Motor neuron (in vitro differentiated cells): ENCODE measurements at regions not wholly inside any gene's neighbourhood (a gene's known extent, or its start where the extent isn't known, plus 50 kb on each side); places are given as distances from the start of the nearest gene placed in this dataset.

Experiments used
- ATAC-seq, 8 experiments: fragments of 200-7000 bp; cut with Tn5 transposase; replicated peaks in 6 of 8; 2 replicates each; pipeline ENCODE4 v1.8.0; 2021; ENCODE audit warnings: mild to moderate bottlenecking in 8 of 8, moderate library complexity in 8 of 8
- H3K27ac ChIP-seq, 2 donors: fragments of 250-450 bp; sonication (Bioruptor Pico); 2 replicates each; pipeline ENCODE4 v1.9.0; 2021; ENCODE audit warnings: antibody characterized with exemption in 2 of 2, mild to moderate bottlenecking in 2 of 2, moderate library complexity in 1 of 2
- H3K4me1 ChIP-seq, 2 donors: fragments of 250-450 bp; sonication (Bioruptor Pico); replicated peaks in 1 of 2; 2 replicates each; pipeline ENCODE4 v1.6.1; 2021; ENCODE audit warnings: antibody characterized with exemption in 2 of 2, mild to moderate bottlenecking in 2 of 2, moderate library complexity in 1 of 2
- H3K4me3 ChIP-seq, 5 donors: fragments of 250-450 bp; sonication (Bioruptor Pico); 2 replicates each; pipeline ENCODE4 v1.9.0; 2021; ENCODE audit warnings: antibody characterized with exemption in 5 of 5, mild to moderate bottlenecking in 5 of 5, moderate library complexity in 4 of 5
- WGBS, 10 experiments: fragments of 450-650 bp; shearing (Covaris generic); methylation state at CpG; one replicate each; pipeline ENCODE4 v1.0.0; 2022; 5-methylcytosine and 5-hydroxymethylcytosine counted together
- in situ Hi-C, 9 experiments: fragments of 400-800 bp; cut with MboI; loops; one replicate each; pipeline ENCODE4 v1.15.0; 2021; ENCODE audit warnings: low sequenced_read_pairs in 9 of 9, low pct_unique_long_range_greater_than_20kb in 2 of 9; ENCODE audit not compliant: unreplicated experiment in 9 of 9

GRCh38 chr17:77027271-77027889 lies 113.4 kb upstream of the SEC14L1 start:
- H3K4me1 ChIP-seq = no peaks in the 10 kb centered on the region
- in situ Hi-C loops = loop anchor here in 2 of 9 experiments (25.0 kb wide), 1 partner anchor 165 kb away; the partner anchor contains the start of gene MGAT5B (in 2 of the 2)
- H3K27ac ChIP-seq = no peak overlapping the region
- 60 to 100% (median 94%) methylated on average over 1 to 3 of the region's 3 CpGs; no CpG with 5 or more reads in 4 of the 10 experiments for WGBS, 10 experiments
- no peak for ATAC-seq
- H3K4me3 ChIP-seq = no peak overlapping the region

DNA sequence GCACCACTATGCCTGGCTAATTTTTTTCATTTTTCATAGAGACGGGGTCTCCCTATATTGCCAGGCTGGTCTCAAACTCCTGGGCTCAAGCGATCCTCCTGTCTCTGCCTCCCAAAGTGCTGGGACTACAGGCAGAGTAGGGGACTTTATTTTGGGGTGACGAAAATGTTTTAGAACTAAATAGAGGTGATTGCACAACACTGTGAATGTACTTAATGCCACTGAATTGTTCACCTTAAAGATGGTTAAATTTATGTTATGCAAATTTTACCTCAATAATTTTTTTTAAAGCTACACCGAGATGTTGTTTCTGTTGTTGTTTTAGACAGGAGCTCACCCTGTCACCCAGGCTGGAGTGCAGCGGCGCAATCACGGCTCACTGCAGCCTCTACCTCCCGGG lies 111.9 kb upstream of the SEC14L1 start:
- Histone ChIP-seq H3K4me1 (no peaks in the 10 kb centered on the region), H3K27ac (no peak overlapping the region), H3K4me3 (no peak overlapping the region)
- WGBS, 10 experiments = 57 to 100% (median 96%) methylated on average over 1 to 7 of the region's 8 CpGs; no CpG with 5 or more reads in 3 of the 10 experiments
- no peak for ATAC-seq
- in situ Hi-C loops = loop anchor here in 2 of 9 experiments (25.0 kb wide), 1 partner anchor 167 kb away; the partner anchor contains the start of gene MGAT5B (in 2 of the 2)

- peaks cover 32 to 34% of the 10 kb centered on the region in 2 donors for H3K4me1 ChIP-seq
- no peak for ATAC-seq
- H3K27ac ChIP-seq = no peak overlapping the region
- in situ Hi-C loops = loop anchor here in 2 of 9 experiments (25.0 kb wide), 1 partner anchor 171 kb away; the partner anchor contains the start of gene MGAT5B (in 2 of the 2)
- H3K4me3 ChIP-seq = no peak overlapping the region
- 0 to 100% (median 97%) methylated on average over 1 to 3 of the region's 4 CpGs; no CpG with 5 or more reads in 5 of the 10 experiments for WGBS, 10 experiments
These were observed 107.8 kb upstream of the SEC14L1 start for GRCh38 chr17:77032929-77033328.

- Histone ChIP-seq H3K27ac (no peak overlapping the region), H3K4me1 (peaks cover 37 to 38% of the 10 kb centered on the region in 2 donors)
These were observed 106.8 kb upstream of the SEC14L1 start for GRCh38 chr17:77033892-77034404.

GRCh38 chr17:77034677-77035424 lies 105.9 kb upstream of the SEC14L1 start:
- Histone ChIP-seq H3K27ac (no peak overlapping the region), H3K4me1 (peaks cover 43 to 46% of the 10 kb centered on the region in 2 donors), H3K4me3 (no peak overlapping the region)
- WGBS, 10 experiments = 13 to 85% (median 64%) methylated on average over 1 to 7 of the region's 16 CpGs; no CpG with 5 or more reads in 2 of the 10 experiments
- in situ Hi-C loops = loop anchor here in 2 of 9 experiments (25.0 kb wide), 1 partner anchor 173 kb away; the partner anchor contains the start of gene MGAT5B (in 2 of the 2)
- peak in 1 of 8 experiments; percentile 2 for ATAC-seq

More at GRCh38 chr17:77033892-77034404, 106.8 kb upstream of the SEC14L1 start:
- in situ Hi-C loops = loop anchor here in 2 of 9 experiments (25.0 kb wide), 1 partner anchor 172 kb away; the partner anchor contains the start of gene MGAT5B (in 2 of the 2)
- no peak overlapping the region for H3K4me3 ChIP-seq
- 15 to 100% (median 75%) methylated on average over 2 to 10 of the region's 13 CpGs; no CpG with 5 or more reads in 2 of the 10 experiments for WGBS, 10 experiments
- no peak for ATAC-seq

GRCh38 chr17:77035526-77035925 lies 105.2 kb upstream of the SEC14L1 start:
- Histone ChIP-seq H3K27ac (no peak overlapping the region), H3K4me1 (peaks cover 43 to 46% of the 10 kb centered on the region in 2 donors), H3K4me3 (no peak overlapping the region)
- in situ Hi-C loops = loop anchor here in 2 of 9 experiments (25.0 kb wide), 1 partner anchor 173 kb away; the partner anchor contains the start of gene MGAT5B (in 2 of the 2)
- WGBS, 10 experiments = 51 to 100% methylated on average over 1 to 3 of the region's 6 CpGs; no CpG with 5 or more reads in 8 of the 10 experiments
- no peak for ATAC-seq

GRCh38 chr17:77036136-77036840 lies 104.5 kb upstream of the SEC14L1 start:
- Histone ChIP-seq H3K4me3 (no peak overlapping the region), H3K27ac (peak overlapping the region; percentile 37 to 45), H3K4me1 (peaks cover 43 to 46% of the 10 kb centered on the region in 2 donors)
- in situ Hi-C loops = loop anchor here in 2 of 9 experiments (25.0 kb wide), 1 partner anchor 174 kb away; the partner anchor contains the start of gene MGAT5B (in 2 of the 2)
- ATAC-seq = no peak
- WGBS, 10 experiments = 20 to 100% (median 80%) methylated on average over 1 to 8 of the region's 16 CpGs; no CpG with 5 or more reads in 2 of the 10 experiments

GRCh38 chr17:77036841-77037381 lies 103.9 kb upstream of the SEC14L1 start:
- 0 to 87% (median 52%) methylated on average over 1 to 12 of the region's 23 CpGs; no CpG with 5 or more reads in 1 of the 10 experiments for WGBS, 10 experiments
- Histone ChIP-seq H3K4me1 (peaks cover 43 to 46% of the 10 kb centered on the region in 2 donors), H3K27ac (peak overlapping the region; percentile 37 to 45), H3K4me3 (no peak overlapping the region)
- ATAC-seq = peak in 5 of 8 experiments; percentile 78 to 85 (median 83)
- in situ Hi-C loops = loop anchor here in 2 of 9 experiments (25.0 kb wide), 1 partner anchor 175 kb away; the partner anchor contains the start of gene MGAT5B (in 2 of the 2)

- ATAC-seq = no peak
These were observed 102.8 kb upstream of the SEC14L1 start for GRCh38 chr17:77037943-77038342.

DNA sequence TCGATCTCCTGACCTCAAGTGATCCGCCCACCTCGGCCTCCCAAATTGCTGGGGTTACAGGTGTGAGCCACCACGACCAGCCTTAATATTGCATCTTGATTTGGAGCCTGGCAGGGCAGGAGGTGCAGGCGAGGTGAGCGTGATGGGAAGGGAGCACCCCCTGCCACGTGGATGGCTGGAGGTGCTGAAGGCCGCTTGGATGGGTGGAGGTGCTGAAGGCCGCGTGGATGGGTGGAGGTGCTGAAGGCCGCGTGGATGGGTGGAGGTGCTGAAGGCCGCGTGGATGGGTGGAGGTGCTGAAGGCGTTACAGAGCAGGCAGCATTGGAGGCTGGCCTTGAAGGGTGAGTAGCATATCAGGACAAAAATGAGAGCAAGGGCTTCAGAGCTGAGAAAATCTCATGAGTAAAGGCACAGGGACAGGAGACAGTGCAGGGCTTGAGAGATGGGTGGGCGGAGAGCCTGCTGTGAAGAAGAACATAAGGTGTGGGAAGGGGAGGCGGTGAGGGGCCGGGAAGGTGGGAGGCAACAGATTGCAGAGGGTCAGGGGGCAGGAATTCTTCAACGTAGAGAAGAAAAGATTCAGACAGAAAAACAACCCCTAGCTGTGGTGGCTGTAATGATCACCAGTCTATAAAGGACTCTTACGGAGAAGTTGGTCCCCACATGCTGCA lies 101.7 kb upstream of the SEC14L1 start:
- Histone ChIP-seq H3K4me1 (peaks cover 55 to 58% of the 10 kb centered on the region in 2 donors), H3K27ac (no peak overlapping the region), H3K4me3 (no peak overlapping the region)
- WGBS, 10 experiments = 53 to 100% (median 93%) methylated on average over 1 to 5 of the region's 20 CpGs; no CpG with 5 or more reads in 7 of the 10 experiments
- in situ Hi-C loops = loop anchor here in 2 of 9 experiments (25.0 kb wide), 1 partner anchor 177 kb away; the partner anchor contains the start of gene MGAT5B (in 2 of the 2)
- ATAC-seq = peak in 3 of 8 experiments; percentile 22 to 79 (median 53)

More at GRCh38 chr17:77037943-77038342, 102.8 kb upstream of the SEC14L1 start:
- Histone ChIP-seq H3K4me1 (peaks cover 49 to 52% of the 10 kb centered on the region in 2 donors), H3K4me3 (no peak overlapping the region), H3K27ac (peak overlapping the region; percentile 29 to 45)
- in situ Hi-C loops = loop anchor here in 2 of 9 experiments (25.0 kb wide), 1 partner anchor 176 kb away; the partner anchor contains the start of gene MGAT5B (in 2 of the 2)
- 0 to 100% (median 44%) methylated on average over 1 to 6 of the region's 7 CpGs; no CpG with 5 or more reads in 6 of the 10 experiments for WGBS, 10 experiments
